Mesodermal cell (in vitro differentiated cells): ENCODE measurements at regions not wholly inside any gene's neighbourhood (a gene's known extent, or its start where the extent isn't known, plus 50 kb on each side); places are given as distances from the start of the nearest gene placed in this dataset.

ENCODE experiments used
- H3K27ac ChIP-seq: 2 replicates; pipeline ENCODE4 v1.7.0; 2013; ENCODE audit warnings: mild to moderate bottlenecking, low read depth, low read length, moderate library complexity; ENCODE audit not compliant: severe bottlenecking
- H3K36me3 ChIP-seq: 2 replicates; pipeline ENCODE4 v1.7.1; 2013; ENCODE audit warnings: mild to moderate bottlenecking, low read length, moderate library complexity; ENCODE audit not compliant: control insufficient read depth, insufficient read depth
- H3K4me1 ChIP-seq: one replicate; pipeline ENCODE4 v1.7.1; 2013; ENCODE audit warnings: mild to moderate bottlenecking, low read length; ENCODE audit not compliant: insufficient read depth, control insufficient read depth, poor library complexity, severe bottlenecking
- H3K4me3 ChIP-seq: 2 replicates; pipeline ENCODE4 v1.7.0; 2013; ENCODE audit warnings: low read length, control low read depth, mild to moderate bottlenecking; ENCODE audit not compliant: insufficient read depth, poor library complexity, severe bottlenecking; ENCODE audit errors: extremely low read depth
- H3K9me3 ChIP-seq: 2 replicates; pipeline ENCODE4 v1.7.1; 2013; ENCODE audit warnings: mild to moderate bottlenecking, low read length, moderate library complexity; ENCODE audit not compliant: control insufficient read depth
- WGBS, 2 experiments: methylation state at CpG; one replicate each; pipeline ENCODE4 v1.1.5; 2013; ENCODE audit warnings: missing lambda C conversion rate in 2 of 2; ENCODE audit not compliant: insufficient coverage in 2 of 2; 5-methylcytosine and 5-hydroxymethylcytosine counted together

GRCh38 chr2:100675373-100675772 is 112.6 kb downstream of the PDCL3 start:
- H3K4me1 ChIP-seq = no peaks in the 10 kb centered on the region
- no peak overlapping the region for H3K27ac ChIP-seq
- H3K4me3 ChIP-seq = no peak overlapping the region
- no peaks in the 10 kb centered on the region for H3K36me3 ChIP-seq
- no peaks in the 10 kb centered on the region for H3K9me3 ChIP-seq
- 79 to 87% methylated on average over 4 to 5 of the region's 6 CpGs for WGBS, 2 experiments

DNA sequence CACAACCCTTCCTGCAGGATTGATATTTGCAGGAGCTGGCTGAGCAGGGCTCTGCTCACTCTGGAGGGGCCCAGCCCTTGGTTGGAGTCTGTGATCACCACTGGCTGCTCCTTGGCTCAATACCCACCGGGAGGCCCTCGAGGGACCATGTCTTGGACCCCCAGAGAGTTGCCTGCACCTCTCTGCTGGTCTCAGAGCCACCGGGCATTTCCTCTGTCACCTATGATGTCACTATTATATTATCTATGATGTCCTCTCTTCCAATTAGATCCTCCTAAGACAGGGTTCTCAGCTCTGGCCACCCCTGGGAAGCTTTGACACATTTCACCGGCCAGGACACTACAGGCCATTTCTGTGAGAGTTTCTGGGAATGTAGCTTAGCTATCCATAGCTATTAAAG is 113.1 kb downstream of the PDCL3 start:
- WGBS, 2 experiments = 80 to 83% methylated on average over 2 to 3 of the region's 4 CpGs
- Histone ChIP-seq H3K27ac (no peak overlapping the region), H3K4me1 (no peaks in the 10 kb centered on the region), H3K36me3 (no peaks in the 10 kb centered on the region), H3K9me3 (no peaks in the 10 kb centered on the region), H3K4me3 (no peak overlapping the region)

DNA sequence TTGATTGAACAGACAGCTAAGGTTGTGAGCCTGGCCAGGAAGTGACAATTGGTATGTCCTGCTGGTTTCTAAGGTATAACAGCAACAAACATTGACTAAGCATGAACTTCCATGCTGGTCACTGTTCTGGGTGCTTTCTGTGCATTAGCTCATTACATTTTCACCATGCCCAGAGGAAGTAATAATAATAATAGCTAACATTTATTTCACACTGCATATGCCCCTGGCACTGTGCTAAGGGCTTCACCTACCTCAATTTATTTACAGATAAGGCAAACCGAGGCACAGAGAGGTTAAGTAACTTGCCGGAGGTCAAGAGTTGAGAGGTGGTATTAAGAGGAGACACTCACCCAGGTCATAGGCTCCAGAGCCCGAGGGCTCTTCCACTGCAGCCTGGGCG is 113.6 kb downstream of the PDCL3 start:
- H3K27ac ChIP-seq = no peak overlapping the region
- no peak overlapping the region for H3K4me3 ChIP-seq
- no peaks in the 10 kb centered on the region for H3K4me1 ChIP-seq
- H3K36me3 ChIP-seq = no peaks in the 10 kb centered on the region
- 88 to 89% methylated on average over 3 of the region's 4 CpGs for WGBS, 2 experiments
- H3K9me3 ChIP-seq = no peaks in the 10 kb centered on the region

DNA sequence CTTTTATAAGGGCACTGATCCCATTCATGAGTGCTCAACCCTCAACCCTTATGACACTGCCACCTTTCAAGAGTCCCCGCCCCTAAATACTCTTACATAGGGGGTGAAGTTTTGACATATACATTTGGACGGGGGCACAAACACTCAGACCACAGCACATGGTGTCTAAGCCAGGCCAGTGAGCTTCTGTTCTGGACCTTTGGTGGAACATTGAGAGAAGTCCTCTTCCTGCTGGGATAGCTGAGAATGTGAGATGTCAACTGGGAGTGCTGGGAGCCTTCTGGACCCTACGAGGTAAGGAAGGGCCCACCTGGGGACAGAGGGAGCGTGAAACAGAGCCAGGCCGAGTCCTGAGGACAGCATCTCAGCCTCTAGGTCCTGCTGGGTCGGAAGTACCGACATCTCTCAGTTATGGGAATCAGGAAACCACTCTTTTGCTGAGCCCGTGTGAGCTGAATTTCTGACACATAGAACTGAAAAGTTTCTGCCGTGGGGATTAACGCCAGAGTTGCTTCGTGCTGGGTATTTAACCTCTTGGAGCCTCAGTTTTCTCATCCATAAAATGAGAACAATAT is 114.9 kb downstream of the PDCL3 start:
- H3K36me3 ChIP-seq = no peaks in the 10 kb centered on the region
- H3K9me3 ChIP-seq = peaks cover 2% of the 10 kb centered on the region
- no peak overlapping the region for H3K4me3 ChIP-seq
- no peaks in the 10 kb centered on the region for H3K4me1 ChIP-seq
- H3K27ac ChIP-seq = no peak overlapping the region
- 85 to 87% methylated on average over 7 to 9 of the region's 11 CpGs for WGBS, 2 experiments

GRCh38 chr2:100679211-100679610 is 116.4 kb downstream of the PDCL3 start:
- Histone ChIP-seq H3K4me1 (no peaks in the 10 kb centered on the region), H3K9me3 (peaks cover 2% of the 10 kb centered on the region), H3K36me3 (no peaks in the 10 kb centered on the region), H3K27ac (no peak overlapping the region), H3K4me3 (no peak overlapping the region)
- 97 to 98% methylated on average over 6 to 9 of the region's 10 CpGs for WGBS, 2 experiments

GRCh38 chr2:100682536-100682935 is 119.7 kb downstream of the PDCL3 start:
- no peak overlapping the region for H3K4me3 ChIP-seq
- peaks cover 2% of the 10 kb centered on the region for H3K9me3 ChIP-seq
- H3K4me1 ChIP-seq = no peaks in the 10 kb centered on the region
- 89 to 94% methylated on average over 5 to 6 of the region's 7 CpGs for WGBS, 2 experiments
- H3K36me3 ChIP-seq = no peaks in the 10 kb centered on the region
- no peak overlapping the region for H3K27ac ChIP-seq

DNA sequence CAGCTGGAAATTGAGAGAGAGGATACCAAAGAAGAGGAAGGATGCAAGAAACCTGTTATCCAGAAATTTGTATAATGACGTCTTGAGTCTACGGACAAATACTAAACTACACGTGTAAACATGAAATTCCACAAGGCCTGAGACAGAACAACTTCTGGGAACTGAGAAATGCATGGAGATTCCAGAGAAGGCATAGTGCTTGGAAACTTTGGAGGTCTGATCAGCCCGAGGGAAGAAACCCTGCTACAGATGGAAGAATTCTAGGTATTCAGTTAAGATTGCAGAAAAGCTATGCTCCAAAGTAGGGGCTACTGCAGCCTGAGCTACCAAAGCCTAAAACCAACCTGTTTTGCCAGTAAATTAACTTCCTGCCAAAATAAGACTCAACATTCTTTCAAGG is 120.4 kb downstream of the PDCL3 start:
- Histone ChIP-seq H3K27ac (no peak overlapping the region), H3K9me3 (peaks cover 2% of the 10 kb centered on the region), H3K36me3 (no peaks in the 10 kb centered on the region), H3K4me3 (no peak overlapping the region), H3K4me1 (no peaks in the 10 kb centered on the region)
- 89 to 94% methylated on average over 3 of the region's 4 CpGs for WGBS, 2 experiments

GRCh38 chr2:100691846-100692245 is 128.1 kb upstream of the NPAS2 start:
- 82 to 88% methylated on average over 2 to 3 of the region's 3 CpGs for WGBS, 2 experiments
- H3K4me1 ChIP-seq = no peaks in the 10 kb centered on the region
- no peak overlapping the region for H3K27ac ChIP-seq
- H3K36me3 ChIP-seq = no peaks in the 10 kb centered on the region
- peaks cover 4% of the 10 kb centered on the region for H3K9me3 ChIP-seq
- H3K4me3 ChIP-seq = no peak overlapping the region

- Histone ChIP-seq H3K9me3 (peaks cover 4% of the 10 kb centered on the region), H3K36me3 (no peaks in the 10 kb centered on the region), H3K27ac (no peak overlapping the region), H3K4me1 (no peaks in the 10 kb centered on the region), H3K4me3 (no peak overlapping the region)
- WGBS, 2 experiments = 97 to 100% methylated on average over 4 of the region's 5 CpGs
Observed at GRCh38 chr2:100692381-100692780, 127.6 kb upstream of the NPAS2 start.

DNA sequence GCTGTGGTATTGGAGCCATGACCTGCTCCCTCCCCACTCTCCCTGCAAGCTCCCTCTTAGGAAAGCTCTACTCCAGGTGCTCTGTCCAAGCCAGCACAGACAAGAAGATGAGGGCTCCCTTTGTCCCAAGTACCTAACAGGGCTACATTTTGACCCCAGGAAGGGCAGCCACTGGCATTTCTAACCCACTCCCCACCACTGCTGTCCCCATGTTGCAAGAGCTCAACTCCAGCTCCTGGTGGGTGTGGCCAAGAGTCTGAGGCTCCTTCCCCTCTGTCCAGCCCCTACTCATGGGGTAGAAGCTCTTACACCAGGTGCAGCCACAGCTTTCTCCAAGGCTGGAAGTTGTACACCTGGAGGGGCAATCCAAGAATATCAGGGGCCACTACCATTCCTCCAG is 127.0 kb upstream of the NPAS2 start:
- H3K36me3 ChIP-seq = no peaks in the 10 kb centered on the region
- H3K9me3 ChIP-seq = peaks cover 4% of the 10 kb centered on the region
- H3K4me1 ChIP-seq = no peaks in the 10 kb centered on the region
- no peak overlapping the region for H3K27ac ChIP-seq
- no peak overlapping the region for H3K4me3 ChIP-seq

- Histone ChIP-seq H3K36me3 (no peaks in the 10 kb centered on the region), H3K4me3 (no peak overlapping the region), H3K4me1 (no peaks in the 10 kb centered on the region), H3K9me3 (peaks cover 4% of the 10 kb centered on the region), H3K27ac (no peak overlapping the region)
- 85 to 87% methylated on average over 3 to 4 of the region's 5 CpGs for WGBS, 2 experiments
Observed at GRCh38 chr2:100699131-100699530, 120.8 kb upstream of the NPAS2 start.
